ENCODE measurements at regions not wholly inside any gene's neighbourhood (a gene's known extent, or its start where the extent isn't known, plus 50 kb on each side); places are given as distances from the start of the nearest gene placed in this dataset.

DNA sequence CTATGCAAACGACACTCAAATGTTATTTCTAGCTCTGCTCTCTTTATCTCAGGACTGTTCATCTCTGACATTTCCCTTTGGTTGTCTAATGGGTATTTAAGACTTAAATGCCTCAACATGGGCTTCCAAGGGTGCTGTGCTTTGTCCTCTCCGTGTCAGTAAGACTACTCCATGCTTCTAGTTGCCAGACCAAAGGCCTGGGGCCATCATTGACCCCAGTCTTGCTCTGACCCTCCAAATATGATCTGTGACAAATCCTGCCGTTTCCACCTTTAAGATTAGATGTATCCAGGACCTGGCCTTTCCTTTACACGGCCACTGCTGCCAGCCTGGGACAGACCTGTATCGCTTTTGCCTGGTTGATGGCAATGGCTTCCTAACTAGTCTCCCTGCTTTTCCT is 126.3 kb upstream of the DYRK2 start:
- Histone ChIP-seq H3K9me2 (replicated peaks; ENCODE audit: insufficient read depth, low read length) (no peaks in the 10 kb centered on the region), H3K9ac (ENCODE audit: low read length) (no peak overlapping the region), H3K79me2 (ENCODE audit: low read length) (no peaks in the 10 kb centered on the region), H3K4me1 (ENCODE audit: low read length) (no peaks in the 10 kb centered on the region), H3K27ac (ENCODE audit: low read length) (no peak overlapping the region), H4K20me1 (ENCODE audit: insufficient read depth, low read length) (no peaks in the 10 kb centered on the region), H3K9me3 (replicated peaks; ENCODE audit: insufficient read depth, low read length) (no peaks in the 10 kb centered on the region), H3K4me3 (ENCODE audit: low read length) (no peak overlapping the region), H3K36me3 (replicated peaks; ENCODE audit: insufficient read depth, low read length) (no peaks in the 10 kb centered on the region), H3K27me3 (replicated peaks; ENCODE audit: insufficient read depth, low read length) (no peaks in the 10 kb centered on the region), H3K4me2 (ENCODE audit: low read depth, low read length) (no peak overlapping the region), H3F3A (ENCODE audit: insufficient read depth, low read length) (no peaks in the 10 kb centered on the region), H2AFZ (ENCODE audit: low read length) (no peak overlapping the region)
- TF ChIP-seq EZH2phosphoT487 (IDR thresholded peaks at IDR 0.05; ENCODE audit: low read length) (no peak), EZH2 (optimal IDR thresholded peaks at IDR 0.05; ENCODE audit: low read depth, low read length) (no peak), CTCF (IDR thresholded peaks at IDR 0.05; ENCODE audit: low read length) (no peak)
- no peak for DNase-seq

DNA sequence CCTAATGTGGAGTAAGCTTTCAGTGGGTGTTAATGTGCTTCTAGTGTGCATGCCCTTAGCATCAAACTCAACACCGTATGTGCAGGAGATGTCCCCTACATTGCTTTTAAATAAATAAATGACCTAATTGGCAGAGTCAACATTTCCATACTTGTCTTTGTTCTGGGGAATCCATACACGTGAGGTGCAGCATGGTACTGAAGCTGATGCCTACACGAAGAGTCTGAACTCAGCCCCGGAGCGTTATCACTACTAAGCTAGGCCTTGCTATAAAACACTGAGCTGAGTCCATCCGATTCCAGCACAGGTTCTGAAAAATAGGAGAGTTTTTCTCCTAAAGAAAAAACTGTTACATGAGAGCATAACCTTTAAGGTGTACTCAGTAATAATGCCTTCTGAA is 125.0 kb upstream of the DYRK2 start:
- no peaks in the 10 kb centered on the region for H3K9me2 ChIP-seq (replicated peaks; ENCODE audit: insufficient read depth, low read length)
- TF ChIP-seq CTCF (IDR thresholded peaks at IDR 0.05; ENCODE audit: low read length) (no peak), EZH2 (optimal IDR thresholded peaks at IDR 0.05; ENCODE audit: low read depth, low read length) (no peak), EZH2phosphoT487 (IDR thresholded peaks at IDR 0.05; ENCODE audit: low read length) (no peak)
- H3K4me1 ChIP-seq (ENCODE audit: low read length): no peaks in the 10 kb centered on the region
- H3K4me2 ChIP-seq (ENCODE audit: low read depth, low read length): no peak overlapping the region
- H3K9me3 ChIP-seq (replicated peaks; ENCODE audit: insufficient read depth, low read length): no peaks in the 10 kb centered on the region
- H3K4me3 ChIP-seq (ENCODE audit: low read length): no peak overlapping the region
- H3F3A ChIP-seq (ENCODE audit: insufficient read depth, low read length): no peaks in the 10 kb centered on the region
- H3K9ac ChIP-seq (ENCODE audit: low read length): no peak overlapping the region
- no peaks in the 10 kb centered on the region for H3K27me3 ChIP-seq (replicated peaks; ENCODE audit: insufficient read depth, low read length)
- no peaks in the 10 kb centered on the region for H3K36me3 ChIP-seq (replicated peaks; ENCODE audit: insufficient read depth, low read length)
- H4K20me1 ChIP-seq (ENCODE audit: insufficient read depth, low read length): no peaks in the 10 kb centered on the region
- H3K79me2 ChIP-seq (ENCODE audit: low read length): no peaks in the 10 kb centered on the region
- H2AFZ ChIP-seq (ENCODE audit: low read length): no peak overlapping the region
- no peak for DNase-seq
- no peak overlapping the region for H3K27ac ChIP-seq (ENCODE audit: low read length)

DNA sequence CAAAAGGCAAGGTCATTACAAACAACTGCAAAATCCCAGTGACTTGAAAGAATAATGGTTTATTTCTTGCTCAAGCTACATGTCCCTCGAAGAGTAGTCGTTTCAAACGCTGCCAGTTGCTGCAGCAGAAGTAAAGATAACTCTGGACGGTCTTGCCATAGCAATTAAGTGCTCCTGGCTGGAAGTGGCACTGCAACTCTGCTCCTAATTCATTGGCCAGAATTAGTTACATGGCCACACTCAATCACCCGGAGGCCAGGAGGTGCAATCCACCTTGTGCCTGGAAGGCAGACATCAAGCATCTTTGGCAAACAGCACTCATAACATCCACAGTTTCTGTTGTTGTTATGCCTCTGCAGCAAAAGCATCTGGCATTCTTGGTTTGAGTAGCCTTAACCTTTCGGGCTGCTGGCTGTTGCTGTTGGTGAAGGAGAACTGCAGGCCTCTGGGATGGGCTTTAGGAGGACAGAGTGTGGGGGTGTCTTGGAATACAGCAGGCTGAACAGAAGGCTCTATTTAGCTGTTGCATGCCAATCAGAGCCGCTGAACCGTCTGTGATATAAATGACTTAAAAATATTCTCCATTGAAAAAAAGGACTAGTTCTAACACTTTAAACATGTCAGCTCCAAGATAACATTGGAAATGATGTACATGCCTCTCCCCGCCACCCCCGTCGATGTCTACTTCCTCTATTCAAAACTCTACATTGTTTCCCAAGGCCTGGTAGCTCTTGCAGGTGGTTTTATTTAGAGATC is 123.5 kb upstream of the DYRK2 start:
- Histone ChIP-seq H3K4me2 (ENCODE audit: low read depth, low read length) (no peak overlapping the region), H3K27ac (ENCODE audit: low read length) (no peak overlapping the region), H3K36me3 (replicated peaks; ENCODE audit: insufficient read depth, low read length) (no peaks in the 10 kb centered on the region), H2AFZ (ENCODE audit: low read length) (no peak overlapping the region), H3K4me3 (ENCODE audit: low read length) (no peak overlapping the region), H3K9ac (ENCODE audit: low read length) (no peak overlapping the region), H3F3A (ENCODE audit: insufficient read depth, low read length) (no peaks in the 10 kb centered on the region), H3K9me2 (replicated peaks; ENCODE audit: insufficient read depth, low read length) (no peaks in the 10 kb centered on the region), H4K20me1 (ENCODE audit: insufficient read depth, low read length) (no peaks in the 10 kb centered on the region), H3K9me3 (replicated peaks; ENCODE audit: insufficient read depth, low read length) (no peaks in the 10 kb centered on the region), H3K27me3 (replicated peaks; ENCODE audit: insufficient read depth, low read length) (no peaks in the 10 kb centered on the region), H3K4me1 (ENCODE audit: low read length) (no peaks in the 10 kb centered on the region), H3K79me2 (ENCODE audit: low read length) (no peaks in the 10 kb centered on the region)
- DNase-seq: no peak
- no peak for TF ChIP-seq EZH2 (optimal IDR thresholded peaks at IDR 0.05; ENCODE audit: low read depth, low read length)
- TF ChIP-seq CTCF (IDR thresholded peaks at IDR 0.05; ENCODE audit: low read length): no peak
- no peak for TF ChIP-seq EZH2phosphoT487 (IDR thresholded peaks at IDR 0.05; ENCODE audit: low read length)

All from MM.1S (cell line).